Stimulated activated CD4-positive, alpha-beta T cell treated with anti-CD3 and anti-CD28 coated beads, Interleukin-2, amount 100 ng/mL, for 24 hours (primary cell): ENCODE measurements at regions not wholly inside any gene's neighbourhood (a gene's known extent, or its start where the extent isn't known, plus 50 kb on each side); places are given as distances from the start of the nearest gene placed in this dataset.

Experiments used
- DNase-seq, 2 donors: peaks; one replicate each; pipeline ENCODE4 v3.0.0-alpha.2; 2020

DNA sequence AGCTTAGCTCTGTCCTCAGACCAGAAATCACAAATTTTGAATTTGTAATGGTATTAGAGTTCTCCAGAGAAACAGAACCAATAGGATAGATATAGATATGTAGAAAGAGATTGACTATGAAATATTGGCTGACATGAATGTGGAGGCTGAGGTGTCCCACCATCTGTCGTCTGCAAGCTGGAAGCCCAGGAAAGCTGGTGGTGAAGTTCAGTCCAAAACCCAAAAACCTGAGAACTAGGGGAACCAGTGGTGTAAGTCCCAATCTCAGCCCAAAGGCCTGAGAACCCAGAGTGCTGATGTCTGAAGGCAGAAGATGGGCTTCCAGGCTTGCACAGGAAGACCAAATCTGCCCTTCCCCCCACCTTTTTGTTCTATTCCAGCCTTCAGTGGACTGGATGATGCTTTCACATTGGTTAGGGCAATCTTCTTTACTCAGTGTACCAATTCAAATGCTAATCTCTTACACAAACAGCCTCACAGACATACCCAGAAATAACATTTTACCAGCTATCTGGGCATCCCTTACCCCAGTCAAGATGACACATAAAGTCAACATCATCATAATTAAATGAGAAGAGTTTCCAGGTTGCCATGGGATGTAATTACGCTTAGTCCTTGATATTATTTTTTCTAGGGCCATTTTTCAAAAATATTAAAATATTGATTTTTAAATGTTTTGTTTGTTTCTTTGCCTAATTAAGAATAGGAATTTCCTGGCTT is 570.8 kb downstream of the UTRN start:
- no peak for DNase-seq

GRCh38 chr6:144856622-144857021 is 571.5 kb downstream of the UTRN start:
- DNase-seq = no peak

DNA sequence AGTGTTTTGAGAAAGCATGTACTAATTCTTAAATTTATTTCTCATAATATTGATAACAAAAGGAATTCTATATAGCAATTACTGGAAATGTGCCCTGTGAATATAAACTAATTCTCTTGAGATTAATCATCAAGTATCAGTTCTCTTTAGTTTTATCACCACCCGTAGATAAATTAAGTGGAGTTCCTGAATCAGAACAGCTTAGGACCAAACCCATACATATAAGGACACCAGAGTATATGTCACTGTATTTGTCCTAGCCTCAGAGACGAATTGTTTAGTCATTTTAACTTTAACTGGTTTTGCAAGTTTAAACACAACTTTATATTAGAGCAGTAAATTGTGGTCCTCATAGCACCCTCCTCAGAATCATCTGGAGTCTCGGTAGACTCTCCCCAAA is 572.0 kb downstream of the UTRN start:
- no peak for DNase-seq

DNA sequence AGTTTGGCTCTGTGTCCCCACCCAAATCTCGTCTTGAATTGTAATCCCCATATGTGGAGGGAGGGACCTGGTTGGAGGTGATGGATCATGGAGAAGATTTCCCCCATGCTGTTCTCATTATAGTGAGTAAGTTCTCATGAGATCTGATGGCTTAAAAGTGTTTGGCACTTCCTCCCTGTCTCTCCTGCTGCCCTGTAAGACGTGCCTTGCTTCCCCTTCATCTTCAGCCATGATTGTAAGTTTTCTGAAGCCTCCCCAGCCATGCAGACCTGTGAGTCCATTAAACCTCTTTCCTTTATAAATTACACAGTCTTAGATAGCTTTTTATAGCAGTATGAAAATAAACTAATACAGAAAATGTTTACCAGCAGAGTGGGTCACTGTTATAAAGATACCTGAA is 577.6 kb downstream of the UTRN start:
- DNase-seq = no peak

DNA sequence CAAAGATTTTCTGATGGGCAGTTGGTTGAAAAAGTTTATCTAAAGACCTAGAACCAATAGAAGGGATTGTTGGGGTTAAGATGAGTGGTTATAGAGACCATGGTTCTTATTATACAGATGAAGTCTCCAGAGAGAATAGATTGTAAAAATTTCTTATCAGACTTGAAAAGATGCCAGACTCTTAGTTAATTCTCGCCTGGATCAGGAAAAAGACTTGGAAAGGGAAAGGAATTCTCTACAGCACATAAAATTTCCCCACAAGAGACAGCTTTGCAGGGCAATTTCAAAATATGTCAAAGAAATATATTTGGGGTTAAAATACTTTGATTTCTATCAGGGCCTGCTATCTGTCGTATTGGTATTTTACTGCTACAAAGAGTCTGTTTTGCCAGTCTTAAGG is 582.6 kb downstream of the UTRN start:
- no peak for DNase-seq

GRCh38 chr6:144870782-144871181 is 585.6 kb downstream of the UTRN start:
- no peak for DNase-seq

DNA sequence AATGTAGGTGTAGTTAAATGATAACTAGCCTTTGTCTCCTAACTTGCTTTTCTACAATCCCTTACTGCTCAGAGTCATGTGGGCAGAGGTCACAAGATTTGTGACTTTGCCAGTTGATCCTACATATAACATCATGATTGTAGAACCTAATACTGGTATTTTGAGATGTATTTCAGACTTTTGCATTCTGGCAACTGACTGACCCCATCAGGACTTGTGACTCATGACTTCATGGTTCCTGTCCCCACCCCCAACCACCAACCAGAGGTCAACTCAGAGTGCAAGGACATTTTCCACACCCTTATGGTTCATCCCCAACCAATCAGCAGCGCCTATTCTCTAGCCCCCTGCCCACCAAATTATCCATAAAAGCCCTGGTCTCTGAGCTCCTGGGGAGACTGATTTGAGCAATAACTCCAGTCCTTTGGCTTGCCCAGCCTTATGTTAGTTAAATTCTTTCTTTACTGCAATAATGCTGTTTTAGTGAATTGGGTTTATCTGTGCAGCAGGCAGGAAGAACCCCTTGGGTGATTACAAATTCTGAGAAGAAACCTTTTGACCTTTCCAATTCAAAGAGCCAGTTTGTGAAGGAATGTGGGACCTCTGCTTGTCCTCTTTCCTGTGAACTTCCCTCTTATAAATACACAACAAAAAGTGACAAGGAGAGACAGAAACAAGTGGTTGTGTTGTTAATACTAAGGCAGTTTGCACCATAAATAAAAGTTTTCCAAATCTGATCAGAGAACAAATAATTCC is 588.7 kb downstream of the UTRN start:
- DNase-seq = no peak

DNA sequence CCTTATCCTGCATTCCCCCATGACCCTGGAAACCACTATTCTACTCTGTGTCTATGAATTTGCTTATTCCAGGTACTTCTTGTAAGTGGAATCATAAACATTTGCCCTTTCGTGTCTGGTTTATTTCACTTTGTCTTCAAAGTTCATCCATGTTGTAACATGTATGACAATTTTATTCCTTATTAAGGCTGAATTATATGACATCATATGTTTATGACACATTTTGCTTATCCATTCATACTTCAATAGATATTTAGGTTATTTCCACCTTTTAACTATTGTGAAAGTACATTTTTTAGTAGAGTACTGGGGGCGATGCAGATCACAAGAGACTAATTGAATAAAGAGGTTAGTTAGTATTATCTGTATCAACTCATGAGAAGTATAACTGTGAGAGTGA is 591.6 kb downstream of the UTRN start:
- DNase-seq = no peak

- DNase-seq = no peak
Observed at GRCh38 chr6:144877118-144877517, 592.0 kb downstream of the UTRN start.

- no peak for DNase-seq
Observed at GRCh38 chr6:144878577-144878976, 593.4 kb downstream of the UTRN start.

DNA sequence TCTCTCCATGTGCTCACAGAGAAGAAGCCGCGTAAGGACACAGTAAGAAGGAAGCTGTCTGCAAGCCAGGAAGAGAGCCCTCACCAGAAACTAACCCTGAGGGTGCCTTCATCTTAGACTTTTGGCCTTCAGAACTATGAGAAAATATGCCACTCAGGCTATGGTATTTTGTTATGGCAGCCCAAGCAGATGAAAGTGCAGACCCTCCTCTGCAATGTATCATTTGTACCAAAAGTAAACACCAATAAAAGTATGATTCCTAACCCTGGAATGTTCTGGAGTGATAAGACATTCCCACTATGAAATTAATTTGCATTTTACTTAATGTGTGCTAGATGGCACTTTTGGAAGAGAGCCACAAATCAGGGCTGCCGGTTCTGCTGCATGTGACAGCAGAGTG is 594.3 kb downstream of the UTRN start:
- DNase-seq = no peak

- no peak for DNase-seq
Observed at GRCh38 chr6:144882425-144882824, 597.3 kb downstream of the UTRN start.

- no peak for DNase-seq
Observed at GRCh38 chr6:144883915-144884314, 598.8 kb downstream of the UTRN start.

GRCh38 chr6:144885817-144886216 is 600.7 kb downstream of the UTRN start:
- DNase-seq = no peak

DNA sequence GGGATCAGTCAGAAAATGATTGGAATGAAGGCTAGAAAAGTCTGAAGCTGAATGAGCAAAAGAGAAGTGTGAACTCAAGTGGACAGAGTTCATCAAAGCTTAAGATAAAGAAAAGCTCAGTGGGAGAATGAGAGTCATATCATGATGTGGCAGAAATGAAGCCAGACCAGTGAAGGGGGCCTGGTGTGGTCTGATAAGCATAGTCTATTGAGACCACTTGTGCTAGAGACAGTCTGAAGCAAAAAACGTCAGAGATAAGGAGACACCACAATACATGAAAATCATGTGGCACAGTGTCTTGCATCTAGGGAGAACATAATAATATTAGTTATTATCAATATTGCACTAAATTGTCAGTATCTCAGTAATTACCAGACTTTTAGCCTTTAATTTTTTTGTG is 601.5 kb downstream of the UTRN start:
- no peak for DNase-seq

DNA sequence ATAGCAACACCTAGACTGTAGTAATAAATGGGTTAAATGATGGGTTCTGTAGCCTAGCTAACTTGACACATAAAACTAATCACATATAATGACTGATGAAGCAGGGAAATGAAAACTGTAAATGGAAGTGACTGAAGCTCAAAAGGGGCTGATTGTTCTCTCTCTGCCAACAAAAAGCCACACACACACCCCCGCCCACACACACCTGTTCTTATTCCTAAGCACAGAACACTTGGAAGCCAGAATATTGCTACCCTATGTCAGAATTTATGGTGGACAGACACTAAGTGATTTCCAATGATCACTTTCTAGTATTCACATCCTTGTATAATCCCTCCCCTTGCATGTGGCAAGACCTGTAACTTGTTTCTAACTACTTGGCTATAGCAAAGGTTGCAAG is 603.5 kb downstream of the UTRN start:
- DNase-seq = no peak

DNA sequence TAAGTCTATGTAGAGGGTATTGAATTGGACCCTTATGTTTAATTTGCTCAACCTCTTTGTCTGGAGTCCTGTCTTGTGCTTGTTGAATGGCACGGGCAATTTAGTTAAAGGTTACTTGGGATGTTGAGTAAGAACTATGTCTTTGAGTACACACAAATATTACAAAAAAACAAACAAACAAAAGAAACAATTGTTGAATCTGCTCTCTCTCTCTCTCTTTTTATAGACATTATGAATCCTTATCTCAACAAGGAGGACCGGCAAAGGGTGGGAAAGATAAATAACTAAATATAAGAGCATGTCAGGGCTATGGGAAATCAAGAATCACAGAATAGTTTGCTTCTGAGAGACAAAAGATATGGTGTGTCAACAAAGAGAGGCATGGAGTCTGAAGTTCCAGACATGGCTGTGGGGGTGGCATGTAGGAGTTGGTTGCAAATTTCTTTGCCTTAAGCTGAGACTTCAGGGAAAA is 608.6 kb downstream of the UTRN start:
- no peak for DNase-seq

GRCh38 chr6:144894240-144894639 is 609.1 kb downstream of the UTRN start:
- DNase-seq = no peak

- DNase-seq = no peak
Observed at GRCh38 chr6:144895313-144896278, 610.5 kb downstream of the UTRN start.

DNA sequence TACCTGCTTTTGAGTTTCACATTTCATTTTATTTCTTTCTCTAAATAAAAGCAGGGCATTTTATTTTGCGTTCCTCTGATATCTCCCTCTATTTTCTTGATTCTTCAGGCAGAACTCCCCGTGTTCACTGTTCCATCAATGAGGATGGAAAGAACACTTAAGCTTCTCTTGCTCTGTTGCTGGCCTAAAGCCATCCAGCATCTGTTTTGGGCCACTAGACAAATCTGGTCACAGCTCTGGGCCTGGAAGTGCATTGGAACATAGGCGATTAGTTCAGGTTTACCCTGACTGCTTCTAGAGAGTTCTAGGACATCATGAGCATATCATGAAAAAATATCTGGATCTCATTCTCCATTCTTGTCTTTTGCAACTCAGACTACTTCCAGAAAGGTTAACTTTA is 611.2 kb downstream of the UTRN start:
- no peak for DNase-seq

- DNase-seq = no peak
Observed at GRCh38 chr6:144896871-144897270, 611.7 kb downstream of the UTRN start.

GRCh38 chr6:144897441-144897921 is 612.3 kb downstream of the UTRN start:
- DNase-seq = no peak

DNA sequence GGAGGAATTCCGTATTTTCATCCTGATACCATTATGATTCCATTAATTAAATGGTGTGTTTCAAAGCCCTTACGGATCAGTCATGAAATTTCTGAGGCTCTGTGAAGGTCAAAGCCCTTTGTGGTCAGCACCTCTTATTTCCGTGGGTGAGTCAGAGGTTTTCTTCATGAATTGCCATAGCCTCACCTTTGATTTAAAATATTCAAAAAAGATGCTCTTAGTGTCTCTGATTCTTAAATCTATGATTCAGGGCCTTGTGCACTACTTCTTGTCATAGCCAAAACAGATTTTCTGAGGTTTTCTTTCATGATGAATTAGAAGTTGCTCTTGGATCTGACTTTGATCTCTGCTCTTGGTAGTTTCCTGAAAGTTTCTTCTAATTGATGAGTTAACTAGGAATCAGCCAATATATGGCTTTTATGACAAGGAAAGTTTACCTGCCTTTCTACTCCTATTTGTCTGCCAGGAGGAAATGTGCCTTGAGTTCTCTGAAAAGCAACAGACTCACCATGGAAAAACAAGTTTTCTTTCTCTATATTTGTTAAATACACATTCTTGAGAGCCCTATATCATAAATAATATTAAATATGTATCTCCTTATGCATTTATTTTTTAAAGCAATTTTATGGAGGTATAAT is 613.0 kb downstream of the UTRN start:
- DNase-seq = no peak
